GM18870 (cell line): ENCODE measurements at regions not wholly inside any gene's neighbourhood (a gene's known extent, or its start where the extent isn't known, plus 50 kb on each side); places are given as distances from the start of the nearest gene placed in this dataset.
"Not testable (repeated sequence)": the region's sequence is repeated elsewhere in the genome, so short reads cannot be mapped to it uniquely, and the experiment has no call there.

ENCODE experiments used
- ATAC-seq: cut with Tn5 transposase; IDR thresholded peaks from one replicate; pipeline ENCODE4 v1.9.1; 2021; ENCODE audit warnings: moderate library complexity; ENCODE audit not compliant: unreplicated experiment

DNA sequence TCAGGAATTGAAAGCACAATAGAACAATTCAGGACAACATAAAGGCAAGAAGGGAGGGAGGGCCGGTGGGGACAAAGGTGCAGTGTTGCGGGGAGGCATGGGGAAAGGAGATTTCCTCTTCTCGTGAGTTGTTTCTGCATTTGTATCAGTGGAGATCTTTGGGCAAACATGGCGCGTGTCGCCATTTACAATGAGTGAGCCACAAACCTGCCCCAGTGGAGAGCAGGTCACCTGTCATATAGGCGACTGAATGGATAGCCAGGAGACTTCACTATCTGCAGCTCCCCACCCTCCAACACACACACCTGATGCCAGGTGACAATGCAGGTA lies 87.7 kb upstream of the SLC45A1 start:
- ATAC-seq = no peak

DNA sequence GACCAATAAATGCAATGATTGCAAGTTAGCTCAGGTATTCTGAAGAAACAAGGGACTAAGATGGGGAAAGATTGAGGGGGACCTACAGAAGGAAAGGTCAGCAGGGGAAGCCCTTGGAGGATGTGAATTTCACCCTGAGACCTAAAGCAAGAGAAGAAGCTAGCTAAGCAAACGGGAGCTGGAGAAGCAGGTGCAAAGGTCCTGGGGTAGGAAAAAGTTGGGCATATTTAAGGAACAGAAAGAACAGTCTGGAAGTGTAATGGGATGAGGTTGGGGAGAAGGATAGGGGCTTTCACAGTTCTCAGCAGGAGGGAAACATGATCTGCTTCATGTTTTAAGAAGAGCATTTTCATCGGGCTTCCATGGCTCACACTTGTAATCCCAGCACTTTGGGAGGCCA lies 89.7 kb upstream of the SLC45A1 start:
- no peak for ATAC-seq

DNA sequence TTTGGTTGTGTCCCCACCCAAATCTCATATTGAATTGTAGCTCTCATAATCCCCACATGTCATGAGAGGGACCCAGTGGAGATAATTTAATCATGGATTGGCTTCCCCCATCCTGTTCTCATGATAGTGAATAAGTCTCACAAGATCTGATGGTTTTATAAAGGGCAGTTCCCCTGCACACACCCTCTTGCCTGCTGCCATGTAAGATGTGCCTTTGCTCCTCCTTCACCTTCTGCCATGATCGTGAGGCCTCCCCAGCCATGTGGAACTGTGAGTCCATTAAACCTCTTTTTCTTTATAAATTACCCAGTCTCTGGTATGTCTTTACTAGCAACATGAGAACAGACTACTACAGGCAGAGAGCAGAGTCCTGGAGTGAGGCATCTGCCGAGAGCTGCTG lies 90.2 kb upstream of the SLC45A1 start:
- not testable (repeated sequence) for ATAC-seq

DNA sequence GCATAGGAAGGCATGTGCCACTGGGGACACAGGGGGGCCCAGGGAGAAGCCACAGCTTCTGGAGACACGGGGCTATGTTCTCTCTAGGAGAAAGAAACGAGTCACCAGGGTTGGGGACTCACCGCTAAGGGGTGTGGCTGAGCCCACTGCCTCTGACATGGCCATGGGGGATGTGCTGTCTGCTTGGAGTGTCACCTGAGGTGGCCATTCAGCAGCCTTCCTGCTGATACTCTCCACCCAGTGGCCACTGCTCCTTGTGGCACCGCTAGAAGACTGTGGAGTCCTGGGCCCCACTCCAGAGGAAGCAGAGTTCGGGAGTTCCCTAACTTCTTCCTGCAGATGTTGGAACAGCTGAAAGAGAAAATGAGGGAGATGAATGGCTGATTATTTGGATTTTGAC lies 91.2 kb upstream of the SLC45A1 start:
- ATAC-seq = no peak

DNA sequence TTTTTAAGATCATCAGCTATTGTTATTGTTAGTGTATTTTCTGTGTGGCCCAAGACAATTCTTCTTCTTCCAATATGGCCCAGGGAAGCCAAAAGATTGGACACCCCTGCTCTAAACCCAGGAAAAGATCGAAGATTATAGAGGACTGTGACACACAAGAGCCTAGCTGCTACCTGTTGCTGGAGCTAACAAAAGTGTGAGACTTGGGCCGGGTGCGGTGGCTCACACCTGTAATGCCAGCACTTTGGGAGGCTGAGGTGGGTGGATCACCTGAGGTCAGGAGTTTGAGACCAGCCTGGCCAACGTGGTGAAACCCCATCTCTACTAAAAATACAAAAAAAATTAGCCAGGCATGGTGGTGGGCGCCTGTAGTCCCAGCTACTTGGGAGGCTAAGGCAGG lies 91.9 kb upstream of the SLC45A1 start:
- not testable (repeated sequence) for ATAC-seq

DNA sequence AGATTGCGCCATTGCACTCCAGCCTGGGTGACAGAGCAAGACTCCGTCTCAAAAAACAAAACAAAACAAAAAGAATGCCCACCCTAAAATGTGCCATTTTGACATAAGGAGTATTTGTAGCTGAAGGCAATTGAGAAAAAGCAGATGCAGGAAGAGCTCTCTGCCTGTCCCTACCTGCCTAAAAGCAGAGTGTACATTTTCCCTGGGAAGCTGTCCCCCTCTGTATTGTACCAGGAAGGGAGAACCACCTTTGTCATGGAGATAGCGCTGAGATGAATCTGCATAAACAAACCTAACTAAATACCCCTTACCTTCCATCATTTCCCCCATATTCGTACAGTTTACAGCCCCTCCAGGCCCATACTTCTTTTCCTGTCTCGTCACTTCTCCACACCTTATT lies 94.4 kb upstream of the SLC45A1 start:
- ATAC-seq = no peak

DNA sequence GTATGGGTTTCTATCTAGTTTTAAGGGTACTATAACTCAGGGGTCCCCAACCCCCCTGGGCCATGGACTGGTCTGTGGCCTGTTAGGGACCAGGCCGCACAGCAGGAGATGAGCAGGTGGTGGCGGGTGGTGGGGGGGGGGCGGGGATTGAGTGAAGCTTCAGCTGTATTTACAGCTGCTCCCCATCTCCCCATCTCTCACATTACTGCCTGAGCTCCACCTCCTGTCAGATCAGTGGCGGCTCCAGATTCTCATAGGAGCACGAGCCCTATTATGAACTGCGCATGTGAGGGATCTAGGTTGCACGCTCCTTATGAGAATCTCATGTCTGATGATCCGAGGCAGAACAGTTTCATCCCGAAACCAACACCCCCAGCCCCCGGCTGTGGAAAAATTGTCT lies 95.1 kb upstream of the SLC45A1 start:
- no peak for ATAC-seq

DNA sequence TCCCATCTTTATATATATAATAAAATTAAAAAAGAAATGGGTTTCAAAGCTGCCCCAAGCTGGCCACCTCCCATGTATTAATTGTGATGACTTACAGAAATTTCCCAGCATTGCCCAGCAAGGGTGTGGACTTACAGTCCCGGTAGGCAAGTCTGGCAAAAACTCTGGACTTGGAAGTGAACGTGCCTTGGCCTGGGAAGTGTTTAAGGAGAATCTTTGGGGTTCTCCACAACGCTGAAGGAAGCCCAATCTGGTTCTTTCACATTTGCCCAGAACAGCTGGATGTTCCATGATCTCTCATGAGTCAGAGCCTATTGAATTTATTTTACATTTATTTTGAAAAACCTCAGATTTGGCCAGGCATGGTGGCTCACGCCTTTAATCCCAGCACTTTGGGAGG lies 98.4 kb upstream of the SLC45A1 start:
- ATAC-seq = no peak

DNA sequence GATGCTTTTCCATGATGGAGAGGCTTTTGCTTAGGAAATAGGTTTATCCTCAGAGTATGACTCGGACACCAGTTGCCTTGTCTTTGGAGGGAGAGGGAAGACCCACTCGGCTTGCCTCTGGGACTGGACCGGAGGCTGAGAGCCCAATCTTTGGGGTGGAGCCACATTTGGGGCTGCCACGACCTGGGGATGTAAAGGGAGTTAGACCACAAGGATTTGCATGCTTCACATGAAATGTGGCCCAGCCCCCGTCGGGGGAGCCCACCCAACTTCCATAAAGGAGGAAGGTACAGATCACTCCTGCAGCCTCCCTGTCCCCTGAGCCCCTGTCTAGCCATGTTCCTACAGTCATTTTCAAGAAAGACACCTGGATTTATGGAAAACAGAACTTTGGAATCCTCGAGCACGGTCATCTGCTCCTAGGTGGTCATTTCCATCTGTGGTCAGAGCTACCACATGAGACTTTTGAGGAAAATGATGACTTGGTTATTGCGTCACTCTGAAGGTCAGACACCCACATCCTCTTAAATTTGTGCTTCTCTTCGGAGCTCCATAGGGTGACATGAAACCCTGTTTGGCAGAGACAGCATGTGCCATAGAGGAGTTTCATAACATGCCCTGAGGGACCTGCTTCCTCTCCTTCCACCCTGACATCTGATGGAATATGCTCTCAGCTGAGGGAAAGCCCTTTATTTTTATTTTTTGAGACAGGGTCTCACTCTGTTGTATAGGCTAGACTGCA lies 99.4 kb upstream of the SLC45A1 start:
- ATAC-seq = no peak

DNA sequence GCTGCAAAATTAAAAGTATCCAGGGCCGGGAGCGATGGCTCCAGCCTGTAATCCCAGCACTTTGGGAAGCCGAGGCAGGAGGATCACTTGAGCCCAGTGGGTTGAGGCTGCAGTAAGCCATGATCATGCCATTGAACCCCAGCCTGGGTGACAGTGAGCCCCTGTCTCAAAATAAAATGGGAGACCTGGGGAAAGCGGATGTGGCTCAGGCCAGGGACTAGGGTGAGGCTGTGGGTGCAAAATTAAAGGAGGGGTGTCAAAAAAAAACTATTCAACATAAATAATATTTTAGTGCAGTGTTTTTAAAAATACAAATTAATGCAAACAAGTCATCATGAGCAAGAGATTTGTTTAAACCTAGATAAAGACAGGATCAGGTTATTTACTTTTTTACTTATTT lies 100.1 kb upstream of the SLC45A1 start:
- ATAC-seq = no peak

DNA sequence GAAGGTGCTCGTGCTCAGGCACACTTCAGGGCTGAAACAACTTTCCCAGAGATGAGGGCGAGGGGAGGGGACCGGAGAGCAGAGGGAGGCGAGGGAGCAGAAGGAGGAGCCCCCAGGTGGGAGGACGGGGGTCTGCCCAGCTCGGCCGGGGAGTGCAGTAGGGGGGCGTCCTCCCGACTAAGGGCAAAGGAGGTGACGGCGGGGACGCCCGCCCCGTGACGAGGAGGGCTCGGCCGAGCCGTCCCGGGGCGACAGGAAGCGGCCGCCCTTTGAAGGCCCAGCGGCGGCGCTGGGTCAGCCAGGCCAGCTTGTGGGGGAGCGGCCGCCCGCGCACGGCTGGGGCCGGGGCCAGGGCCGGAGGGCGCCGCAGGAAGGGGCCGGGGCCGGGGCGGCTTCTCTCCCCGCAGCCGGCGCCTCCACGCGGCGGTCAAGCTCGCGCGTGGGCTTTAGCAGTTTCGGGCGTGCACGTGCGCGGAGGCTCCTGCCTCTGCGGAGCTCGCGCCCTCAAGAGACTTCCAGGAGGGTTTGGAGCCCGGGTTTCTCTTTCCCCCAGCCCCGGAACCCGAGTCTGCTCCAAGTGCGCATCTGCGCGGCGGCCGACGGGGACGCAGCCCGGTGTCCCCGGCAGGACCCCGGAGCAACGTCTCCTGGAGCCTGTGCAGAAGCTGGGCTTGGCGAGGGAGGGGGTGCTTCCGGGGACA lies 100.8 kb upstream of the SLC45A1 start:
- no peak for ATAC-seq

DNA sequence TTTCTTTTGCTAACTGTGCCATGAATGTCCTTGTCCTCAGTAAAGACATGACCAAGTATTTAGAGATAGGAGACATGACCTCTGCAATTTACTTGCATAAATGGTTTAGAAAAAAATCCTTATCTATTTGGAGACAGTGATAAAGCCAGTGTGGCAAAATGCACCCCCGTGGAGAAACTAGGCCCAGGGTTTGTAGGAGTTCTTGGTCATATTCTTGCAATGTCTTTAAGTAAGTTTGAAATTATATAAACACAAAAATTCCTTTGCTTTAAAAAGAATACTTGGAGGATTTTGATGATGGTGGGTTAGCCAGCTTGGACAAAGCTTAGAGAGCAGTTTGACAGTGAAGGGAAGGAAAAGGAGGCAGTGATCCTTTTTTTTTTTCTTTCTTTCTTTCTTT lies 101.9 kb upstream of the SLC45A1 start:
- no peak for ATAC-seq

DNA sequence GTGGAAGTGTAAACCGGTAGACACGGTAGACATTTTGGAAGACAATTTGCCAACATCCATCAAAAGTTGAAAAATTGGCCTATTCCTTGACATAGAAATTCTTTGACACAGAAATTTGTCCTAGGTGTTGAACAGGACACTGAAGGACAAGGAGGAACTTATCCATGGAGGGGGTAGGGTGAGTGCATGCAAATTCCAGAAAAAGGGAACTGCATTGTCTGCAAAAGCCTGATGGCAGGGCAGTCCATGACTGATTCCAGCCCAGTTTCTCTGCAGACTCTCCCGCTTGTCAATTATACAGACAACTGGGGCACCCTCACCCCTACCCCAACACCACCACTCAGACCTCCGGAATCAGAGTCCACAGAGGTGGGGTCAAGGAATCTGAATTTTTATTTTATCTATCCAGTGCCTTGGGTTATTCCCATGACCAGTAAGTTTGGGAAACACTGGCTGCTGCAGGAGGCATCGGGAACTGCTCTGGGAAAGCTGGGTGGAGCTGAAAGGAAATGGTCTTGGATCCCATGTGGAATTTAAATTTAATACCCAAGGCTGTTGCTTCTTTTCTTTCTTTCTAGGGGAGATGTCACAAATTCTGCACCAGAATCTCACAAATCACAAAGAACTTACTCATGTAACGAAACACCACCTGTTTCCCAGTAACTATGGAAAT lies 103.3 kb upstream of the SLC45A1 start:
- ATAC-seq = no peak

DNA sequence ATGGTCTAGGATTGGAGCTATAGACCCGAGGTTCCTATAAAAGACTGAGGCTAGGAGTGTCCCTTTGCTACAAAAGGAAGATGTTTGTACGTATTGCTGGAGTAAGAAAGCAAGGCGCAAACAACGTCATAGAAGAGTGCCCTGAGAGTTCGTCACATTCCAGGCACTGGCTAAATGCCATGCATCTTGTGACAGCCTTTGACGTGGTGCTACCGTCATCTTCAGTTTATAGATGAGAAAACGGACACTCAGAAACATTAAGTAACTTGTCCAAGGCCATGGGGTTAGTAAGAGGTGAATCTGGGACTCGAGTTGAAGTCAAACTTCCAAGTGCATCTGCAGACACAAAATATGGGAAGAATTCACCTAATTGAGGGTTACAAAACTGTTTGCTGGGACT lies 104.2 kb upstream of the SLC45A1 start:
- no peak for ATAC-seq

DNA sequence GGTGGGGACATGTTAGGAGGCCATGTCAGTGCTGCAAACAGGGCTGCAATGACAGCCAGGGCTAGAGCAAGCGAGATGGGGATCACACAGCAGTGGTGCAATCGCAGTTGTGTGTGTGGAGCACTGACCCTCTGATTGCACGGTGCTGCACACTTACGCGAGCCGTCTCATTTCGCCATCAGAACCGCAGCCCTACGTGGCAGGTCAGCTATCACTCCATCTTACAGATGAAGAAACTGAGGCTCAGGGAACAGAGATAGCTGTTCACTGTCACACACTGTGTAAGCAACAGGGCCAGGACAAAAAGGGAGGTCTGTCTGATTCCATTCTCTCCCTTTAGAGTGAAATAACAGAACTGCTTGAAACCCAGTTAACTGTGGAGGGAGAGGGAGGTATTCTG lies 104.8 kb upstream of the SLC45A1 start:
- no peak for ATAC-seq

DNA sequence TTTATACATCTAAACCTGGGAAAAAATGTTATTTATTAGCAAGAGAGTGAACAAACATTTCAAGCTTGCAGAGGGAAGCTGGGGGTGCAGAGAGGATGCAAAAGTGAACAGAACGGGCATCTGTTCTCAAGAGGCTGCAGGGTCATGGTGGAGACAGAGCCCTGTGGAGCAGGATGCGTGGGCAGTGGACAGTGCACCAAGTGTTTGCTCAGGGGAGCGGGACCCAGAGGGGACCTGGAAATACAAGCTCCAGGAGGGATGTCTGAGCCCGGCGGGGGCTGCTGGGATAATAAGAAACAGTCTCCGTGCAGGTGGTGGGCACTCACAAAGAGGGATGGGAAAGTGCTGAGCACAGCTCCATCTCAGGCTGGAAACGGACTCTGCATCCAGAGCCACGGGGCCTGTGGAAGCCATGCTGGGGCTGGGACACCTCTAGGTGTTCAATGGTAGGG lies 105.3 kb upstream of the SLC45A1 start:
- no peak for ATAC-seq

DNA sequence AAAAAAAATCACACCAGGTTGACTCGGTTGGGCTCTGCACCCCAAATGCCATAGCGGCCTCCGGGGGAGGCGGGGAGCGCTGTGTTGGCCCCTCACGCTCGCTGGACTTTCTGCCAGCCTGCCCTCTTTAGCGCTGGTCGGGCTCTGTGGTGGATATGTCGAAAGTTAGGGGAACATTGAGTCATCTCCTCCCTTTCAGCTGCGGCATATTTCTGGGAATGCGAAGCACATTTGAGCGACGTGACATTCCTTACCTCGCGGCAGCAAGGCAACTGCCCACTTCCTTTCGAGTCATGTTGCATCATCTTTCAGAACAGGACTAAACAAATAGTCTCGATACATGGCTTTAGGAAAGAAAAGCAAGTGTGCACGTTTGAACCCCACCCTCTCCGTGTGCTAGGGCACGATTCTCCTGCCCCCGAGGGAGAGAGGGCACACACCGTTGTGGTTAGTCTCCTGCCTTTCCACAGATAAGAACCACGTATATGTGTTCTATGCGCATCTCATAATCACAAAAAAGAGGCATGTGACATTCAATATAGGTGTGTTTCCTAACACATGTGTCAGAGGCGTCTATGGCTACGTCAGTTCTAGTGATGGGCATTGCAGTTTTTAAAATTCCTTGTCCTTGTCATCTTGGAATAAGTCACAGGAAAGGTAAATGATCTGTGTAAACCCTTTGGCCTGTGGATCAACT lies 105.9 kb upstream of the SLC45A1 start:
- no peak for ATAC-seq

DNA sequence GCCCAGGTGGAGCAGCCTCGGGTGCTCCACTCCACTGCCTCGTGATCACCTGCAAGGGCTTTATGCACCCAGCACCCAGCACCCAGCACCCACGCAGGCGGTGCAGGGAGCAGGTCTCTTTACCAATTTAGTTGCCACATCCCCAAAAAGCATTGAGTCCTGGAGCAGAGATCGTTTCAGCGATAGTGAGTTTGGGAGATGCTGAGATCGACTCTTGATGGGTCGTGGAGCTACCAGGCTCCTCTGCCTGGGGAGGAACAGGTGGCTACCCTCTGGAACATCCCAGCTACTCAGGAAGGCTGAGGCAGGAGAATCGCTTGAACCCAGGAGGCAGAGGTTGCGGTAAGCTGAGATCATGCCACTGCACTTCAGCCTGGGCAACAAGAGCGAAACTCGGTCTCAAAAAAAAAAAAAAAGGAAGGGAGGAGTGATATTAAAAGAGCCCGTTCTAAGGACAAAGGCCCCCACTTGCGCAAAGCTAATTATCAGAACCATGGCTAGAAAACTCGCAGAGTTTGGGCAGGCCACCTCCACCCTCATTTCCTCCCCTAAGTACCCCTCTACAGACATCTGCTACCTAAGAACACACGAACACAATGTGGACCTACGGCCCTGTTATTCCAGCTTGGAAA lies 106.5 kb upstream of the SLC45A1 start:
- no peak for ATAC-seq

DNA sequence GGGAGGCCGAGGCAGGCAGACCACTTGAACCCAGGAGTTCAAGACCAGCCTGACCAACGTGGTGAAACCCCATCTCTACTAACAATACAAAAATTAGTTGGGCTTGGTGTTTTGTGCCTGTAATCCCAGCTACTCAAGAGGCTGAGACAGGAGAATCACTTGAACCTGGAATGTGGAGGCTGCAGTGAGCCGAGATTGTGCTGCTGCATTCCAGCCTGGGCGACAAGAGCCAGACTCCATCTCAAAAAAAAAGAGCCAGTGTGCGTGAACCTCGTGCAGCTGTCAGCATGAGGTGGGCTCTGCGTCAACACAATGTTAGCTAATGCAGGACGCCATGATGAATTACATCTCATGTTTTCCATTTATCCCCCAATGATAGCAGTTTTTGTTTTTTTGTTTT lies 110.7 kb upstream of the SLC45A1 start:
- no peak for ATAC-seq

DNA sequence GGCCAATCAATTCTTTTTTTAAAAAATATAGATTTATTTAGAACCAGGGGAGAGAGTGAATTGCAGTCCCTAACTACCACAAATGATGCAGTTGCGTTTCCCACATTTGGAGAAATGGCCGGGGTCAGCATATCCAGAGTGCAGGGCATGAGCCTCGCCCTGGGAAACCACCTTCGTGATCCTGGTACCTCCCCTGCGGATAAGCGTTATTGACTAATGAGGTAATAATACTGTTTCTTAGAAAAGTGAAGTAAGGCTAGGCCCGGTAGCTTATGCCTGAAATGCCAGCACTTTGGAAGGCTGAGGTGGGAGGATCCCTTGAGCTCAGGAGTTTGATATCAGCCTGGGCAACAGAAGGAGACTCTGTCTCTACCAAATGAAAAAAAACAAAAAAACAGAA lies 111.5 kb upstream of the SLC45A1 start:
- ATAC-seq = no peak

DNA sequence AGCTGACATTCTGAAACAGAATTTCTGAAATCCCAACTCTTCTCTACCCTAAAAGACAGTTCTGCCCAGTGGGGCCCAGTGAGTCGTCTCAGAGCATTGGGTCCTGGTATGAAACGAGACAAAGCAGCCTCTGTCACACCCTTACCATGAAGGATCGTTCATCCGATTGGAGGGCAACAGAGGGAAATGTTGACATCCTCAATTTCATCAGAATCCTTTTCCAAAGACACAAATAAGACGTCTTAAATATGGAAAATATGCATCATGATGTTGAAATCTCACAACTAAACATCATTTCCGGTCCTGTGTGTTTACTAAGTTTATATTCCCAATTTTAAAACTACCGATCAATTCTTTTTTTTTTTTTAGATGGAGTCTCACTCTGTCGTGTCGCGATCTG lies 112.1 kb upstream of the SLC45A1 start:
- no peak for ATAC-seq
